Lower leg skin (tissue), 4 donors: ENCODE measurements at regions not wholly inside any gene's neighbourhood (a gene's known extent, or its start where the extent isn't known, plus 50 kb on each side); places are given as distances from the start of the nearest gene placed in this dataset.

Experiments
- DNase-seq, 2 donors: peaks; one replicate each; pipeline ENCODE4 v3.0.0-alpha.2; 2019; ENCODE audit warnings: low spot score in 2 of 2
- H3K4me3 ChIP-seq: fragments of 200-600 bp; sonication (generic); 2 replicates; pipeline ENCODE4 v1.5.1; 2017; ENCODE audit warnings: mild to moderate bottlenecking, low read depth; ENCODE audit not compliant: poor library complexity, severe bottlenecking
- CTCF ChIP-seq, 3 donors: fragments of 450-650 bp; IDR thresholded peaks; one replicate each; pipeline ENCODE4 v1.5.1; 2016; ENCODE audit warnings: antibody characterized with exemption in 3 of 3, mild to moderate bottlenecking in 3 of 3, moderate library complexity in 2 of 3
- POLR2A ChIP-seq, 2 donors: fragments of 450-650 bp; IDR thresholded peaks; one replicate each; pipeline ENCODE4 v1.6.1; 2016 to 2017; ENCODE audit warnings: antibody characterized with exemption in 2 of 2, mild to moderate bottlenecking in 1 of 2, moderate library complexity in 1 of 2
- WGBS, 2 donors: methylation state at CpG; one replicate each; pipeline ENCODE4 v1.1.5; 2018; 5-methylcytosine and 5-hydroxymethylcytosine counted together
- intact Hi-C: fragments of 100-400 bp; cut with DNase I; formaldehyde crosslinking; loops from one replicate; pipeline ENCODE4 v1.15.0; 2023; ENCODE audit warnings: low total_unique reads

- no peak for DNase-seq
- intact Hi-C loops: no loop called here
- H3K4me3 ChIP-seq: no peak overlapping the region
- TF ChIP-seq CTCF (IDR thresholded peaks at IDR 0.05) (no peak), POLR2A (IDR thresholded peaks at IDR 0.05) (no peak)
- 60 to 68% methylated on average over 1 of the region's 1 CpG for WGBS, 2 donors
Measured at GRCh38 chr4:82235346-82235745, 138.4 kb downstream of the HNRNPD start.

- H3K4me3 ChIP-seq: no peak overlapping the region
- WGBS, 2 donors: 23 to 25% methylated on average over 1 of the region's 1 CpG
- no peak for DNase-seq
- intact Hi-C loops: no loop called here
- TF ChIP-seq CTCF (IDR thresholded peaks at IDR 0.05) (no peak), POLR2A (IDR thresholded peaks at IDR 0.05) (no peak)
Measured at GRCh38 chr4:82232891-82233290, 140.9 kb downstream of the HNRNPD start.

- TF ChIP-seq POLR2A (IDR thresholded peaks at IDR 0.05) (no peak), CTCF (IDR thresholded peaks at IDR 0.05) (no peak)
- H3K4me3 ChIP-seq: no peak overlapping the region
- intact Hi-C loops: no loop called here
- DNase-seq: no peak
Measured at GRCh38 chr4:82231806-82232205, 142.0 kb downstream of the HNRNPD start.

GRCh38 chr4:82230306-82230705, 143.5 kb downstream of the HNRNPD start:
- no peak for DNase-seq
- intact Hi-C loops: no loop called here
- H3K4me3 ChIP-seq: no peak overlapping the region
- 65 to 74% methylated on average over 4 of the region's 4 CpGs for WGBS, 2 donors
- TF ChIP-seq CTCF (IDR thresholded peaks at IDR 0.05) (no peak), POLR2A (IDR thresholded peaks at IDR 0.05) (no peak)

GRCh38 chr4:82225030-82225429, 148.8 kb downstream of the HNRNPD start:
- no peak overlapping the region for H3K4me3 ChIP-seq
- 44 to 53% methylated on average over 2 of the region's 2 CpGs for WGBS, 2 donors
- no peak for TF ChIP-seq CTCF (IDR thresholded peaks at IDR 0.05)
- TF ChIP-seq POLR2A (IDR thresholded peaks at IDR 0.05): no peak
- DNase-seq: no peak
- intact Hi-C loops: no loop called here

- 32 to 46% methylated on average over 4 of the region's 4 CpGs for WGBS, 2 donors
- TF ChIP-seq CTCF (IDR thresholded peaks at IDR 0.05) (no peak), POLR2A (IDR thresholded peaks at IDR 0.05) (no peak)
- DNase-seq: peak in 1 of 2 donors; percentile 61
- no peak overlapping the region for H3K4me3 ChIP-seq
- intact Hi-C loops: no loop called here
Measured at GRCh38 chr4:82223715-82224114, 150.1 kb downstream of the HNRNPD start.
